ENCODE measurements at regions not wholly inside any gene's neighbourhood (a gene's known extent, or its start where the extent isn't known, plus 50 kb on each side); places are given as distances from the start of the nearest gene placed in this dataset.

GRCh38 chr10:45064998-45065397, 64.3 kb downstream of the ZNF22 start:
- Histone ChIP-seq H3K27me3 (no peaks in the 10 kb centered on the region), H3K4me1 (ENCODE audit: low read depth) (no peaks in the 10 kb centered on the region), H3K4me3 (no peak overlapping the region), H3K9me3 (ENCODE audit: low read depth) (no peaks in the 10 kb centered on the region), H3K36me3 (no peaks in the 10 kb centered on the region), H3K27ac (no peak overlapping the region)
- DNase-seq (ENCODE audit: low read depth in 1 of 2, low spot score in 1 of 2) = no peak
- TF ChIP-seq, protein P1, sequence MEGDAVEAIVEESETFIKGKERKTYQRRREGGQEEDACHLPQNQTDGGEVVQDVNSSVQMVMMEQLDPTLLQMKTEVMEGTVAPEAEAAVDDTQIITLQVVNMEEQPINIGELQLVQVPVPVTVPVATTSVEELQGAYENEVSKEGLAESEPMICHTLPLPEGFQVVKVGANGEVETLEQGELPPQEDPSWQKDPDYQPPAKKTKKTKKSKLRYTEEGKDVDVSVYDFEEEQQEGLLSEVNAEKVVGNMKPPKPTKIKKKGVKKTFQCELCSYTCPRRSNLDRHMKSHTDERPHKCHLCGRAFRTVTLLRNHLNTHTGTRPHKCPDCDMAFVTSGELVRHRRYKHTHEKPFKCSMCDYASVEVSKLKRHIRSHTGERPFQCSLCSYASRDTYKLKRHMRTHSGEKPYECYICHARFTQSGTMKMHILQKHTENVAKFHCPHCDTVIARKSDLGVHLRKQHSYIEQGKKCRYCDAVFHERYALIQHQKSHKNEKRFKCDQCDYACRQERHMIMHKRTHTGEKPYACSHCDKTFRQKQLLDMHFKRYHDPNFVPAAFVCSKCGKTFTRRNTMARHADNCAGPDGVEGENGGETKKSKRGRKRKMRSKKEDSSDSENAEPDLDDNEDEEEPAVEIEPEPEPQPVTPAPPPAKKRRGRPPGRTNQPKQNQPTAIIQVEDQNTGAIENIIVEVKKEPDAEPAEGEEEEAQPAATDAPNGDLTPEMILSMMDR (IDR thresholded peaks at IDR 0.05; ENCODE audit: low read depth, low read length) = no peak

DNA sequence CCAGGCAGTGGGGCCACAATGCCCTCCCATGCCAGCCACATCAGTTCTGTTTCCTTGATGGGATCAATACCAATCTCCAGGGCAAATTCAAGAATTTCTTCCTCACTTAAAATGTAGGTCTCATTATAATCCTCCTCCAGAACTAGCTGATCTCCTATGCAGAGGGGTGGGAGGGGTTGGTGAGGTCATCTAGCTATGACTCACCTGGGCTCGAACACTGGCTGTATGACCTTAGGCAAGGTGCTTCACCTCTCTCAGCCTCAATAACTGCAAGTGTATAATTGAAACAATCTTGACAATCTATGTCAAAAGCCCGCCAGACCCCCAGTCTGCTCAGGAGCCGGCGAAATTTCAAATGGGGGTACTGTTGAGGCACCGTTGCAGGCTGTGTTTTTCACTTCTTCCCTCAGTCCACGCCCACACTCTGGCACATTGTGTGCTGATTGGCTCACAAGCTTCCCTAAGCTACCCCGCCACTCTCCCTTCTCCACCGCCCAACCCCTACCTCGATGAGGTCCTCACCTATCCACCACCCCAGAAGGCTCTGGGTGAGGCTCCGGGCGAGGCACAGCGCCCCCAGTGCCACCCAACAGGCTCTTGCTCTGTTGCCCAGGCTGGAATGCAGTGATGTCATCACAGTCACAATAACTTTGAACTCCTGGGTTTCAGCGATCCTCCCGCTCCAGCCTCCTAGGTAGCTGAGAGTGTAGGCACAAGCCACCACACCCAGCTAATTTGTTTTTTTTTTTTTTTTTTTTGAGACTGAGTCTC, 70.5 kb downstream of the ZNF22 start:
- H3K4me3 ChIP-seq = no peak overlapping the region
- no peaks in the 10 kb centered on the region for H3K36me3 ChIP-seq
- no peaks in the 10 kb centered on the region for H3K27me3 ChIP-seq
- no peak for DNase-seq (ENCODE audit: low read depth in 1 of 2, low spot score in 1 of 2)
- no peaks in the 10 kb centered on the region for H3K9me3 ChIP-seq (ENCODE audit: low read depth)
- TF ChIP-seq, protein P1 (IDR thresholded peaks at IDR 0.05; ENCODE audit: low read depth, low read length) = no peak
- H3K4me1 ChIP-seq (ENCODE audit: low read depth) = peaks cover 11% of the 10 kb centered on the region
- H3K27ac ChIP-seq = no peak overlapping the region

DNA sequence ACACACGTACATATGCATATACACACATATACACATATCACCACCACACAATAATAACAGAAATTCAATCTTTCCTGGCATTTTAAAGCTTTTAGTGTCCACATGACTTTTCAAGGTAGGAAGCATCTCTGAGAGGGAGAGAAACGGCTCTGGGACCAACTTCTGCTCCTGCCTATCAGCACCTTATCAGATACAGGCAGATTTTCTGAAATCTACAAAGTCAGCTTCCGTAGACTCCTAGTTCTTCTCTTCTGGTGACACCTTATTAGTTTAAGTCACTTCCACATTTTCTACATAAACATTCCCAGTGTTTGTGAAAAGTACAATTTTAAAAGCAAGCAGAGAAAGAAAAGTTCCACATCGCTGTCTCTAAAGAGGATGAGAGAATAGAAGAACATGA, 74.5 kb downstream of the ZNF22 start:
- TF ChIP-seq, protein P1 (IDR thresholded peaks at IDR 0.05; ENCODE audit: low read depth, low read length) = no peak
- Histone ChIP-seq H3K4me1 (ENCODE audit: low read depth) (peaks cover 19% of the 10 kb centered on the region), H3K27ac (no peak overlapping the region), H3K27me3 (no peaks in the 10 kb centered on the region), H3K36me3 (no peaks in the 10 kb centered on the region), H3K9me3 (ENCODE audit: low read depth) (no peaks in the 10 kb centered on the region), H3K4me3 (no peak overlapping the region)
- no peak for DNase-seq (ENCODE audit: low read depth in 1 of 2, low spot score in 1 of 2)

- H3K4me3 ChIP-seq = no peak overlapping the region
- TF ChIP-seq, protein P1 (IDR thresholded peaks at IDR 0.05; ENCODE audit: low read depth, low read length) = no peak
- H3K27ac ChIP-seq = no peak overlapping the region
- DNase-seq (ENCODE audit: low read depth in 1 of 2, low spot score in 1 of 2) = no peak
- H3K4me1 ChIP-seq (ENCODE audit: low read depth) = peaks cover 19% of the 10 kb centered on the region
- H3K36me3 ChIP-seq = no peaks in the 10 kb centered on the region
- no peaks in the 10 kb centered on the region for H3K27me3 ChIP-seq
- no peaks in the 10 kb centered on the region for H3K9me3 ChIP-seq (ENCODE audit: low read depth)
Measured at GRCh38 chr10:45075826-45076380, 75.2 kb downstream of the ZNF22 start.

DNA sequence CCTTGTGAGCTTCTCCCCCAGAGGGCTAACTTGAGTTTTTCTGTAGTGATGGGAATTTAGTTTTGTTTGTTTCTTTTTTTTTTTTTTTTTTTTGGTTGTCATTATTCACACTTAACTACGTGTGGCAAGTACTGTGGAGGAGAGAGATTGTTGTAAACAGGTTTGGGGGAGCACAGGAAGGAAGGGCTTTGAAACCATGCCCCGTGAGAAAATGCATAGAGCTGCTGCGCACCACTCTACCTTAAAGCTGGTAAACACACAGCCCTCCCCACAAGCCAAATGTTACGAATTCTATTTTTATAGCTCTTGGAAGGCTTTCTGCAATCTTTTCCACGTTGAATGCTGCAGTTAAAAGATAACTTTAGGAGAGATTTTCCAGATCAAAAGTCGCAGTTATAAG, 76.2 kb downstream of the ZNF22 start:
- Histone ChIP-seq H3K4me3 (no peak overlapping the region), H3K27ac (no peak overlapping the region), H3K36me3 (no peaks in the 10 kb centered on the region), H3K4me1 (ENCODE audit: low read depth) (peaks cover 19% of the 10 kb centered on the region), H3K9me3 (ENCODE audit: low read depth) (no peaks in the 10 kb centered on the region), H3K27me3 (no peaks in the 10 kb centered on the region)
- TF ChIP-seq, protein P1 (IDR thresholded peaks at IDR 0.05; ENCODE audit: low read depth, low read length) = no peak
- no peak for DNase-seq (ENCODE audit: low read depth in 1 of 2, low spot score in 1 of 2)
